ENCODE measurements at regions not wholly inside any gene's neighbourhood (a gene's known extent, or its start where the extent isn't known, plus 50 kb on each side); places are given as distances from the start of the nearest gene placed in this dataset.

- no peak overlapping the region for H3K14ac ChIP-seq (replicated peaks; ENCODE audit: low read depth, low read length)
- no peak overlapping the region for H4K91ac ChIP-seq (ENCODE audit: insufficient read depth, low read depth, low read length)
- H3K18ac ChIP-seq (ENCODE audit: low read depth, low read length) = no peak overlapping the region
- H3K4me1 ChIP-seq (ENCODE audit: control insufficient read depth, insufficient read depth, low read length) = no peaks in the 10 kb centered on the region
- H4K20me1 ChIP-seq (ENCODE audit: insufficient read depth, low read length) = no peaks in the 10 kb centered on the region
- no peak overlapping the region for H2AK5ac ChIP-seq (ENCODE audit: low read depth, low read length)
- BruUV-seq (replicated peaks) = no TSS peak
- no peak overlapping the region for H4K8ac ChIP-seq (ENCODE audit: low read depth in 2 of 2, low read length in 2 of 2)
- H3K9me3 ChIP-seq (ENCODE audit: control insufficient read depth, insufficient read depth, low read length) = peaks cover under 1% of the 10 kb centered on the region; the same call in 1 of the 2 replicates
- no peak overlapping the region for H3K27ac ChIP-seq (ENCODE audit: insufficient read depth, low read length)
- no peaks in the 10 kb centered on the region for H3K79me1 ChIP-seq (ENCODE audit: low read depth in 1 of 2, low read length in 2 of 2)
- H3K4me3 ChIP-seq (ENCODE audit: insufficient read depth, low read depth, low read length) = no peak overlapping the region
- no peak overlapping the region for H3K23ac ChIP-seq (ENCODE audit: low read depth, low read length)
- ChIA-PET POLR2A (ENCODE audit: unreplicated experiment) (no interaction called here), CTCF (interaction anchor here (1.0 kb wide), 1 partner anchor 317 kb away, joined by 3 read pairs; no protein-coding TSS in a partner anchor)
- no peak overlapping the region for H2BK15ac ChIP-seq (ENCODE audit: low read depth, low read length)
- no peak overlapping the region for H3K56ac ChIP-seq (ENCODE audit: extremely low read depth, insufficient read depth, low read length)
- DNase-seq = no peak
- no peak overlapping the region for H4K5ac ChIP-seq (ENCODE audit: low read depth, low read length)
- dilution Hi-C loops (cut with HindIII; ENCODE audit: low sequenced_read_pairs, unreplicated experiment) = no loop called here
- no peak overlapping the region for H2AK9ac ChIP-seq (replicated peaks; ENCODE audit: low read depth, low read length, poor library complexity)
- H3K9me1 ChIP-seq (ENCODE audit: insufficient read depth, low read length) = no peaks in the 10 kb centered on the region
- intact Hi-C loops (cut with micrococcal nuclease) = no loop called here
- H3K4ac ChIP-seq (ENCODE audit: low read depth, low read length) = no peak overlapping the region
- no peak for TF ChIP-seq USF2 (IDR thresholded peaks at IDR 0.05; ENCODE audit: low read depth, low read length)
- no peak for TF ChIP-seq MAZ (IDR thresholded peaks at IDR 0.05; ENCODE audit: borderline replicate concordance, low read depth, low read length)
- TF ChIP-seq ELK1 (IDR thresholded peaks at IDR 0.05; ENCODE audit: borderline replicate concordance, low read depth, low read length) = no peak
- no peak for TF ChIP-seq BHLHE40 (IDR thresholded peaks at IDR 0.05; ENCODE audit: low read depth, low read length)
- TF ChIP-seq RCOR1 (IDR thresholded peaks at IDR 0.05; ENCODE audit: insufficient replicate concordance, low read length) = no peak
- TF ChIP-seq MXI1 (IDR thresholded peaks at IDR 0.05; ENCODE audit: borderline replicate concordance, low read depth, low read length) = no peak
- TF ChIP-seq RFX5 (IDR thresholded peaks at IDR 0.05; ENCODE audit: low read depth, low read length) = no peak
- no peak for TF ChIP-seq FOS (IDR thresholded peaks at IDR 0.05; ENCODE audit: low read depth, low read length)
- TF ChIP-seq CHD1 (IDR thresholded peaks at IDR 0.05; ENCODE audit: low read depth, low read length) = no peak
- no peak for TF ChIP-seq CEBPB (IDR thresholded peaks at IDR 0.05; ENCODE audit: low read depth, low read length)
- TF ChIP-seq NFE2L2 (IDR thresholded peaks at IDR 0.05; ENCODE audit: low read depth, low read length) = no peak
- TF ChIP-seq SMC3 (IDR thresholded peaks at IDR 0.05; ENCODE audit: low read depth, low read length) = no peak
- TF ChIP-seq RAD21 (IDR thresholded peaks at IDR 0.05; ENCODE audit: low read length) = no peak
- TF ChIP-seq MAFK (IDR thresholded peaks at IDR 0.05; ENCODE audit: low read depth, low read length) = no peak
- TF ChIP-seq CTCF (conservative IDR thresholded peaks at IDR 0.05; ENCODE audit: low read depth, low read length) = no peak
- TF ChIP-seq POLR2A (IDR thresholded peaks at IDR 0.05; ENCODE audit: low read depth, low read length) = no peak
- H2BK20ac ChIP-seq (ENCODE audit: low read depth, low read length) = no peak overlapping the region
- ATAC-seq (ENCODE audit: low read depth) = no peak
- H2BK120ac ChIP-seq (ENCODE audit: low read depth, low read length) = no peak overlapping the region
- H3K36me3 ChIP-seq (ENCODE audit: control insufficient read depth, insufficient read depth, low read length) = no peaks in the 10 kb centered on the region
- H3K4me2 ChIP-seq (ENCODE audit: low read depth, low read length) = no peak overlapping the region
- H2AFZ ChIP-seq (replicated peaks; ENCODE audit: low read length, poor library complexity) = no peak overlapping the region
- H3K9ac ChIP-seq (ENCODE audit: low read depth, low read length) = no peak overlapping the region
- H2BK5ac ChIP-seq (ENCODE audit: low read depth, low read length, poor library complexity, severe bottlenecking) = no peak overlapping the region
- WGBS, 2 experiments (ENCODE audit: extremely low coverage in 2 of 2, insufficient read length in 1 of 2) = no CpG with 5 or more reads among the region's 3 CpGs
- in situ Hi-C loops (cut with MboI; ENCODE audit: low sequenced_read_pairs) = no loop called here
- no peaks in the 10 kb centered on the region; the same call in 1 of the 2 replicates for H3K27me3 ChIP-seq (ENCODE audit: control insufficient read depth, insufficient read depth, low read length)
These were observed 358.7 kb downstream of the IRS2 start for GRCh38 chr13:109427695-109428094.

Measured in IMR-90 (cell line).